NCI-H1436 (cell line): ENCODE measurements at regions not wholly inside any gene's neighbourhood (a gene's known extent, or its start where the extent isn't known, plus 50 kb on each side); places are given as distances from the start of the nearest gene placed in this dataset.

Source experiments
- DNase-seq: peaks from one replicate; lab custom pipeline; 2025; lab: John Stamatoyannopoulos, UW

GRCh38 chr11:105553025-105553424, 56.8 kb upstream of the GRIA4 start:
- no peak for DNase-seq

- DNase-seq: no peak
These were observed 61.5 kb upstream of the GRIA4 start for GRCh38 chr11:105548359-105548758.

GRCh38 chr11:105538588-105538987, 71.3 kb upstream of the GRIA4 start:
- no peak for DNase-seq

GRCh38 chr11:105537531-105537930, 72.3 kb upstream of the GRIA4 start:
- no peak for DNase-seq

GRCh38 chr11:105524286-105524685, 85.6 kb upstream of the GRIA4 start:
- no peak for DNase-seq

- DNase-seq: no peak
These were observed 89.0 kb upstream of the GRIA4 start for GRCh38 chr11:105520706-105521345.

- no peak for DNase-seq
These were observed 102.2 kb upstream of the GRIA4 start for GRCh38 chr11:105507496-105508254.

GRCh38 chr11:105492010-105492409, 117.9 kb upstream of the GRIA4 start:
- DNase-seq: no peak

- DNase-seq: no peak
These were observed 118.5 kb upstream of the GRIA4 start for GRCh38 chr11:105491394-105491793.

GRCh38 chr11:105490333-105490732, 119.5 kb upstream of the GRIA4 start:
- DNase-seq: no peak

GRCh38 chr11:105489446-105489845, 120.4 kb upstream of the GRIA4 start:
- no peak for DNase-seq

GRCh38 chr11:105486929-105487328, 122.9 kb upstream of the GRIA4 start:
- DNase-seq: no peak

- no peak for DNase-seq
These were observed 139.9 kb upstream of the GRIA4 start for GRCh38 chr11:105469931-105470330.

- DNase-seq: no peak
These were observed 141.7 kb upstream of the GRIA4 start for GRCh38 chr11:105468154-105468553.

GRCh38 chr11:105466582-105467228, 143.2 kb upstream of the GRIA4 start:
- no peak for DNase-seq

GRCh38 chr11:105458071-105458470, 151.8 kb upstream of the GRIA4 start:
- DNase-seq: no peak

- no peak for DNase-seq
These were observed 152.9 kb upstream of the GRIA4 start for GRCh38 chr11:105456950-105457349.

GRCh38 chr11:105449100-105449734, 160.7 kb upstream of the GRIA4 start:
- no peak for DNase-seq

GRCh38 chr11:105448703-105449079, 161.2 kb upstream of the GRIA4 start:
- no peak for DNase-seq

GRCh38 chr11:105447936-105448702, 161.8 kb upstream of the GRIA4 start:
- no peak for DNase-seq

- no peak for DNase-seq
These were observed 166.2 kb upstream of the GRIA4 start for GRCh38 chr11:105443623-105444022.
